ENCODE measurements at regions not wholly inside any gene's neighbourhood (a gene's known extent, or its start where the extent isn't known, plus 50 kb on each side); places are given as distances from the start of the nearest gene placed in this dataset.

DNA sequence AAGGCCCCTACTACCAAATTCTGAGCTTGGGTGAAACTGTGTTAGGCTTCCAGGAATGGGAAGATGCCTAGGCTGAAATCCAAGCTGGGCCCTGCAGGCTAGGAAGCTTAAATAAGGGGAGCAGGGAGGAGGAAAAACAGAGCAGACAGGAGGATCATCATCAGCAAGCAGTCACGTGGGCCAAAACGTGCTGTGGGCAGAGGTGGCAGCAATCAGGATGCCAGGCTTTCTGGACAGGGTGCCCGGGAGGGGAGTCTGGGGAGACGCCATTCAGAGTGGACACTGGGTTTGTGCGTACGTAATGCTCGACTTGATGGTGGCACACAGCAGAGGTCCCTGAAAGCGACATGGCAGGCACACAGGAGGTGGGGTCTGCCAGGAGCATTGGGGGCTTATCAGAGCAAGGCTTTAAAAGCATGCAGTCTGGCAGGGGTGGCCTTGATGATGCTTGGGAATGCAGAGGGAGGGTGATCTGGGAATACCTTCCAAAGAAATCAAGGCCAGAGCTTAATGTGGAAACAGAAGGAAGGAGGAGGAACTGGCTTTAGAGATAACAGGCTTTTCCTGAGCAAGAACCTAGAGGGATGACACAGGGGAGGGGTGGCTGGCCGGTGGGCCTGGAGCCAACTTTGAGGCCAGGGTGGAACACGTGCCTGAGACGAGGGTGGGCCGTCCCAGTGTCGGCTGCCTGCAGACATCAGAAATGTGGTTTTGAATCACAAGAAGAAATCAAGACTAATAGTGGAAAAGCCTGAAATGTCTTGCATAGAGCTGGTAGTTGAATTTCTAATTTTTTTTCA, 212.5 kb downstream of the GADD45G start:
- TF ChIP-seq, protein P1, sequence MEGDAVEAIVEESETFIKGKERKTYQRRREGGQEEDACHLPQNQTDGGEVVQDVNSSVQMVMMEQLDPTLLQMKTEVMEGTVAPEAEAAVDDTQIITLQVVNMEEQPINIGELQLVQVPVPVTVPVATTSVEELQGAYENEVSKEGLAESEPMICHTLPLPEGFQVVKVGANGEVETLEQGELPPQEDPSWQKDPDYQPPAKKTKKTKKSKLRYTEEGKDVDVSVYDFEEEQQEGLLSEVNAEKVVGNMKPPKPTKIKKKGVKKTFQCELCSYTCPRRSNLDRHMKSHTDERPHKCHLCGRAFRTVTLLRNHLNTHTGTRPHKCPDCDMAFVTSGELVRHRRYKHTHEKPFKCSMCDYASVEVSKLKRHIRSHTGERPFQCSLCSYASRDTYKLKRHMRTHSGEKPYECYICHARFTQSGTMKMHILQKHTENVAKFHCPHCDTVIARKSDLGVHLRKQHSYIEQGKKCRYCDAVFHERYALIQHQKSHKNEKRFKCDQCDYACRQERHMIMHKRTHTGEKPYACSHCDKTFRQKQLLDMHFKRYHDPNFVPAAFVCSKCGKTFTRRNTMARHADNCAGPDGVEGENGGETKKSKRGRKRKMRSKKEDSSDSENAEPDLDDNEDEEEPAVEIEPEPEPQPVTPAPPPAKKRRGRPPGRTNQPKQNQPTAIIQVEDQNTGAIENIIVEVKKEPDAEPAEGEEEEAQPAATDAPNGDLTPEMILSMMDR (IDR thresholded peaks at IDR 0.05): no peak
- no peak for TF ChIP-seq POLR2AphosphoS5 (IDR thresholded peaks at IDR 0.05)

Data from breast epithelium (tissue), 3 donors.